Panc1 (cell line): ENCODE measurements at regions not wholly inside any gene's neighbourhood (a gene's known extent, or its start where the extent isn't known, plus 50 kb on each side); places are given as distances from the start of the nearest gene placed in this dataset.

ENCODE experiments used
- ATAC-seq: fragments of 200-7000 bp; cut with Tn5 transposase; 2 replicates; pipeline ENCODE4 v1.9.1; 2020; ENCODE audit warnings: mild to moderate bottlenecking, moderate library complexity
- BruUV-seq: library from RNA; stranded (reverse); fragments of 400-500 nt; replicated peaks from 2 replicates; lab custom pipeline; 2021; lab: Mats Ljungman, UMichigan
- CTCF ChIA-PET: fragments of 300-600 bp; sonication (Branson Sonifier 250); formaldehyde crosslinking; loops from one replicate; lab custom pipeline; 2022; ENCODE audit warnings: antibody characterized with exemption; lab: Charles Lee
- POLR2A ChIA-PET: fragments of 300-600 bp; sonication (Branson Sonifier 250); formaldehyde crosslinking; loops from one replicate; lab custom pipeline; 2022; ENCODE audit warnings: antibody characterized with exemption; lab: Charles Lee
- DNase-seq: peaks from one replicate; pipeline ENCODE4 v3.0.0-alpha.2; 2010; ENCODE audit warnings: low read depth, low spot score
- H3K27ac ChIP-seq: 2 replicates; pipeline ENCODE4 v1.5.1; 2011; ENCODE audit warnings: mild to moderate bottlenecking, low read length, inconsistent platforms
- H3K27me3 ChIP-seq: fragments of 200-500 bp; sonication (Bioruptor generic); 2 replicates; pipeline ENCODE4 v1.6.0; 2014; ENCODE audit warnings: low read length, inconsistent platforms; ENCODE audit not compliant: control insufficient read depth, insufficient read depth
- H3K36me3 ChIP-seq: fragments of 200-500 bp; sonication (Bioruptor generic); 2 replicates; pipeline ENCODE4 v1.5.1; 2014; ENCODE audit warnings: inconsistent platforms, mild to moderate bottlenecking, low read length, moderate library complexity; ENCODE audit not compliant: control insufficient read depth, insufficient read depth
- H3K4me1 ChIP-seq: 2 replicates; pipeline ENCODE4 v1.5.1; 2011; ENCODE audit warnings: inconsistent platforms, mild to moderate bottlenecking, low read length, moderate library complexity; ENCODE audit not compliant: control insufficient read depth, insufficient read depth
- H3K4me3 ChIP-seq, 2 experiments: 2 replicates each; pipeline ENCODE4 v1.5.1; 2011 to 2012; ENCODE audit warnings: low read depth in 2 of 2, low read length in 2 of 2, mild to moderate bottlenecking in 2 of 2, inconsistent platforms in 1 of 2, moderate library complexity in 1 of 2
- H3K9me3 ChIP-seq: fragments of 200-500 bp; sonication (Bioruptor generic); 2 replicates; pipeline ENCODE4 v1.5.1; 2014; ENCODE audit warnings: low read depth, mild to moderate bottlenecking, inconsistent platforms, low read length, moderate library complexity; ENCODE audit not compliant: control insufficient read depth, insufficient read depth
- POLR2AphosphoS5 ChIP-seq: IDR thresholded peaks from 2 replicates; pipeline ENCODE4 v1.6.1; 2012; ENCODE audit warnings: mild to moderate bottlenecking, low read depth, low read length, moderate library complexity
- SIN3A ChIP-seq: IDR thresholded peaks from 2 replicates; pipeline ENCODE4 v1.6.1; 2012; ENCODE audit warnings: low read depth, mild to moderate bottlenecking, low read length, moderate library complexity, borderline replicate concordance; ENCODE audit not compliant: insufficient read depth
- TCF7L2 ChIP-seq: IDR thresholded peaks from 2 replicates; pipeline ENCODE4 v1.6.1; 2011; ENCODE audit warnings: mild to moderate bottlenecking, low read depth, low read length, inconsistent platforms
- in situ Hi-C: cut with HindIII; loops from 2 replicates; pipeline ENCODE4 v1.10.0; 2016; ENCODE audit warnings: low sequenced_read_pairs, low pct_unique_long_range_greater_than_20kb
- intact Hi-C: fragments of 100-400 bp; cut with micrococcal nuclease; formaldehyde crosslinking; loops from one replicate; pipeline ENCODE4 v1.10.0; 2022; ENCODE audit not compliant: unreplicated experiment
- TF ChIP-seq, protein P1 (sequence below): fragments of 450-650 bp; IDR thresholded peaks from 2 replicates; pipeline ENCODE4 v1.5.1; 2017; ENCODE audit warnings: mild to moderate bottlenecking
- TF ChIP-seq, protein P2 (sequence below), 2 experiments: IDR thresholded peaks; 2 replicates each; pipeline ENCODE4 v1.6.1; 2011 to 2012; ENCODE audit warnings: low read depth in 2 of 2, control low read depth in 1 of 2, low read length in 1 of 2, mild to moderate bottlenecking in 1 of 2, moderate library complexity in 1 of 2; ENCODE audit not compliant: insufficient read depth in 1 of 2

DNA sequence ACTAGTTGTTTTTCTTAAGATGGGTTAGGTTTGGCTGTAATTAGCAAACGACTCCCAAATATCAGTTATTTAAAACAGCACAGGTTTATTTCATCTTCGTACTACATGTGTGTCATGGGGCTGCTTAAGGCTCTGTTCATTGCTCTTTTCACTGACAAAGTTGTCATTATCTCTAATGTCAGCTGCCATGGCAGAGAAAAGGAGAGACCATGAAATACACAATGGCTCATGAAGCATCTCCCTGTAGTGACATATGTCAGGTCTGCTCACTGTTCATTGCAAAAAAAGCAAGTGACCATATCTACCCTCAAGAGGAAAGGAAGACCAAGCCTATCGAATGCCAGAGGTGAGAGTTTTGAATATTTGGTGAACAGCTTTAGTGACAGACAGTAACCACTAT is 52.2 kb upstream of the PCDH7 start:
- Histone ChIP-seq H3K27me3 (no peaks in the 10 kb centered on the region), H3K9me3 (no peaks in the 10 kb centered on the region), H3K36me3 (no peaks in the 10 kb centered on the region), H3K27ac (no peak overlapping the region), H3K4me3 (no peak overlapping the region), H3K4me1 (no peaks in the 10 kb centered on the region)
- ATAC-seq (no peak), DNase-seq (no peak)
- ChIA-PET CTCF (no interaction called here), POLR2A (no interaction called here)
- in situ Hi-C loops: no loop called here
- intact Hi-C loops: no loop called here
- BruUV-seq: no TSS peak
- TF ChIP-seq TCF7L2 (no peak), SIN3A (no peak), POLR2AphosphoS5 (no peak)
- TF ChIP-seq, protein P1, sequence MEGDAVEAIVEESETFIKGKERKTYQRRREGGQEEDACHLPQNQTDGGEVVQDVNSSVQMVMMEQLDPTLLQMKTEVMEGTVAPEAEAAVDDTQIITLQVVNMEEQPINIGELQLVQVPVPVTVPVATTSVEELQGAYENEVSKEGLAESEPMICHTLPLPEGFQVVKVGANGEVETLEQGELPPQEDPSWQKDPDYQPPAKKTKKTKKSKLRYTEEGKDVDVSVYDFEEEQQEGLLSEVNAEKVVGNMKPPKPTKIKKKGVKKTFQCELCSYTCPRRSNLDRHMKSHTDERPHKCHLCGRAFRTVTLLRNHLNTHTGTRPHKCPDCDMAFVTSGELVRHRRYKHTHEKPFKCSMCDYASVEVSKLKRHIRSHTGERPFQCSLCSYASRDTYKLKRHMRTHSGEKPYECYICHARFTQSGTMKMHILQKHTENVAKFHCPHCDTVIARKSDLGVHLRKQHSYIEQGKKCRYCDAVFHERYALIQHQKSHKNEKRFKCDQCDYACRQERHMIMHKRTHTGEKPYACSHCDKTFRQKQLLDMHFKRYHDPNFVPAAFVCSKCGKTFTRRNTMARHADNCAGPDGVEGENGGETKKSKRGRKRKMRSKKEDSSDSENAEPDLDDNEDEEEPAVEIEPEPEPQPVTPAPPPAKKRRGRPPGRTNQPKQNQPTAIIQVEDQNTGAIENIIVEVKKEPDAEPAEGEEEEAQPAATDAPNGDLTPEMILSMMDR: no peak
- TF ChIP-seq, protein P2, sequence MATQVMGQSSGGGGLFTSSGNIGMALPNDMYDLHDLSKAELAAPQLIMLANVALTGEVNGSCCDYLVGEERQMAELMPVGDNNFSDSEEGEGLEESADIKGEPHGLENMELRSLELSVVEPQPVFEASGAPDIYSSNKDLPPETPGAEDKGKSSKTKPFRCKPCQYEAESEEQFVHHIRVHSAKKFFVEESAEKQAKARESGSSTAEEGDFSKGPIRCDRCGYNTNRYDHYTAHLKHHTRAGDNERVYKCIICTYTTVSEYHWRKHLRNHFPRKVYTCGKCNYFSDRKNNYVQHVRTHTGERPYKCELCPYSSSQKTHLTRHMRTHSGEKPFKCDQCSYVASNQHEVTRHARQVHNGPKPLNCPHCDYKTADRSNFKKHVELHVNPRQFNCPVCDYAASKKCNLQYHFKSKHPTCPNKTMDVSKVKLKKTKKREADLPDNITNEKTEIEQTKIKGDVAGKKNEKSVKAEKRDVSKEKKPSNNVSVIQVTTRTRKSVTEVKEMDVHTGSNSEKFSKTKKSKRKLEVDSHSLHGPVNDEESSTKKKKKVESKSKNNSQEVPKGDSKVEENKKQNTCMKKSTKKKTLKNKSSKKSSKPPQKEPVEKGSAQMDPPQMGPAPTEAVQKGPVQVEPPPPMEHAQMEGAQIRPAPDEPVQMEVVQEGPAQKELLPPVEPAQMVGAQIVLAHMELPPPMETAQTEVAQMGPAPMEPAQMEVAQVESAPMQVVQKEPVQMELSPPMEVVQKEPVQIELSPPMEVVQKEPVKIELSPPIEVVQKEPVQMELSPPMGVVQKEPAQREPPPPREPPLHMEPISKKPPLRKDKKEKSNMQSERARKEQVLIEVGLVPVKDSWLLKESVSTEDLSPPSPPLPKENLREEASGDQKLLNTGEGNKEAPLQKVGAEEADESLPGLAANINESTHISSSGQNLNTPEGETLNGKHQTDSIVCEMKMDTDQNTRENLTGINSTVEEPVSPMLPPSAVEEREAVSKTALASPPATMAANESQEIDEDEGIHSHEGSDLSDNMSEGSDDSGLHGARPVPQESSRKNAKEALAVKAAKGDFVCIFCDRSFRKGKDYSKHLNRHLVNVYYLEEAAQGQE (IDR thresholded peaks at IDR 0.05; ENCODE audit: insufficient read depth in 1 of 2, low read depth in 2 of 2, low read length in 1 of 2): no peak

DNA sequence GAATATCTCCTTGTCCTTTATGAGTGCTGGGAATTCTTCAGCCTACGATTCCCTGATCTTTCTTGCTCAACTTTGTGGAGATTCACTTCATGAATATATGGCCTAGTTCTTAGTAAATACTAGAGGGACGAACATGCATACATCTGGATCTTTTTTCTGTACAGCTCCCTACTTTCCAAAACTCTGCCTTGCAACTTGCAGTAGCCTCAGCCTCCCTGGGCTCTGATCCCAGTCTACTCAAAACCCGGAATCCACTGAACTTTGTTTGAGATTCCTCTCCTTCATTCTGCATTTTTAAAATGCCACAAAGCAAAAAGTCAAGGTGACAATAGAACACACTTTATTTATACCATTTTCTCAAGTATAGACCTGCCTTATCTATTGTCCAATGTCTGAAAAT is 50.0 kb upstream of the PCDH7 start:
- ChIA-PET CTCF (no interaction called here), POLR2A (no interaction called here)
- TF ChIP-seq, protein P1: no peak
- no peak for TF ChIP-seq TCF7L2
- TF ChIP-seq SIN3A: no peak
- TF ChIP-seq, protein P2 (IDR thresholded peaks at IDR 0.05; ENCODE audit: insufficient read depth in 1 of 2, low read depth in 2 of 2, low read length in 1 of 2): no peak
- TF ChIP-seq POLR2AphosphoS5: no peak
- intact Hi-C loops: no loop called here
- Histone ChIP-seq H3K27me3 (no peaks in the 10 kb centered on the region), H3K36me3 (no peaks in the 10 kb centered on the region), H3K9me3 (no peaks in the 10 kb centered on the region), H3K4me3 (no peak overlapping the region), H3K4me1 (no peaks in the 10 kb centered on the region), H3K27ac (no peak overlapping the region)
- no peak for DNase-seq
- ATAC-seq: no peak
- no TSS peak for BruUV-seq
- in situ Hi-C loops: no loop called here
